ENCODE measurements at regions not wholly inside any gene's neighbourhood (a gene's known extent, or its start where the extent isn't known, plus 50 kb on each side); places are given as distances from the start of the nearest gene placed in this dataset.

- no peak overlapping the region for H3K4me2 ChIP-seq (ENCODE audit: low read length)
- no peaks in the 10 kb centered on the region for H3K27me3 ChIP-seq (ENCODE audit: insufficient read depth, low read length)
- no peak overlapping the region for H3K27ac ChIP-seq (ENCODE audit: low read depth, low read length)
- H3K9me2 ChIP-seq (ENCODE audit: insufficient read depth) = no peaks in the 10 kb centered on the region
- H3K36me3 ChIP-seq (ENCODE audit: control insufficient read depth in 1 of 2, insufficient read depth in 2 of 2, low read length in 2 of 2) = no peaks in the 10 kb centered on the region
- TF ChIP-seq JUND (IDR thresholded peaks at IDR 0.05) (no peak), SRF (IDR thresholded peaks at IDR 0.05; ENCODE audit: low read depth) (no peak), EGR1 (IDR thresholded peaks at IDR 0.05; ENCODE audit: low read depth) (no peak), SP1 (IDR thresholded peaks at IDR 0.05; ENCODE audit: low read depth) (no peak), ZFX (IDR thresholded peaks at IDR 0.05) (no peak), ELF1 (IDR thresholded peaks at IDR 0.05; ENCODE audit: borderline replicate concordance, low read depth) (no peak), CEBPB (IDR thresholded peaks at IDR 0.05; ENCODE audit: low read depth) (no peak)
- DNase-seq (ENCODE audit: low read depth, low spot score) (no peak), ATAC-seq (no peak)
- ChIA-PET CTCF (interaction anchor here (1.5 kb wide), 1 partner anchor 9 kb away, joined by 5 read pairs; no protein-coding TSS in a partner anchor), POLR2A (no interaction called here), RAD21 (ENCODE audit: low non-redundant PET in 1 of 2, low total read pairs in 2 of 2, uncharacterized antibody in 2 of 2, unreplicated experiment in 2 of 2) (no interaction called here)
- H2AFZ ChIP-seq (ENCODE audit: low read depth, low read length, poor library complexity, severe bottlenecking) = no peak overlapping the region
- H3K79me2 ChIP-seq (ENCODE audit: insufficient read depth, low read length) = no peaks in the 10 kb centered on the region
- BruUV-seq (replicated peaks) = no TSS peak
- H3K4me1 ChIP-seq (ENCODE audit: control insufficient read depth in 1 of 2, insufficient read depth in 2 of 2, low read length in 2 of 2) = no peaks in the 10 kb centered on the region
- H3K9me3 ChIP-seq (ENCODE audit: control insufficient read depth in 1 of 2, insufficient read depth in 1 of 2, low read depth in 1 of 2, low read length in 2 of 2) = no peaks in the 10 kb centered on the region
- H4K20me1 ChIP-seq (ENCODE audit: insufficient read depth) = no peaks in the 10 kb centered on the region
- no peak overlapping the region for H3K9ac ChIP-seq (ENCODE audit: low read length)
- no peak overlapping the region for H3K4me3 ChIP-seq (replicated peaks in 1 of 2; ENCODE audit: low read depth in 1 of 2, low read length in 2 of 2)
- intact Hi-C loops (cut with micrococcal nuclease) = no loop called here
These were observed 69.6 kb upstream of the RND3 start for GRCh38 chr2:150557020-150557600.

DNA sequence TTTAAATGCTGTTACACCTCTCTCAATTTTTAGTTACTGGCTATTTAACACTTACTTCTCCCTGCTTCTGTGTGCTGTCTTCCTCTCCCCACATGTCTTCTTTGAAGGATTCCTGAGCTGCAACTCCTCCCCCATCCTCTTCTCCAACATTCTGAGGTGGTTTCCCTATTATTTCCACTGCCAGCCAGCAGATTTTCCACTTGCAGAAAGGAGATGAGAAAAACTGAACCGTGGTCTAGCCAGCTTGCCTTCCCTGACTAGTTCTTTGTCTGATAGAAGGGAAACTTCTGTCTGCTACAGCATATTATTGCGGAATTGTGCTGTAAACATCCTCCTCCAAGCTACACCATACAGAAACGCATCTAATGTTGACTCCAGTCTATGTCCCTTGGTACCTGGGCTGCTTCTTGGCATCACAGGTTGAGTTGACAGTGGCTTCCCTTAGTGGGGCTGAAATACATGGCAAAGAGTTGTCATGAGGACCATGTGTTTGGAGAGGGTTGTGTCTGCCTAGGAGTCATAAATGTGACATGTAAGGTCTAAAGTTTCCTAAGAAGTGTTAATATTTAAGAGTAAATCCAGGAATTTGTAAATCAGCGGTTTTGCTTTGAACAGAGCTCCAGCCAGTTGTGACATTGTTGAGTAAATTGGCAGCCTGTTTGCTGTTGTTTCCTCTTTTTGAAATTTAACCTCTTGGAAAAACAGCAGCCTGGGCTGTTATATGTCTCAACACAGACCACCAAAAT lies 68.3 kb upstream of the RND3 start:
- no peak for ATAC-seq
- H3K79me2 ChIP-seq (ENCODE audit: insufficient read depth, low read length) = no peaks in the 10 kb centered on the region
- no peak overlapping the region for H3K9ac ChIP-seq (ENCODE audit: low read length)
- DNase-seq (ENCODE audit: low read depth, low spot score) = no peak
- H3K4me1 ChIP-seq (ENCODE audit: control insufficient read depth in 1 of 2, insufficient read depth in 2 of 2, low read length in 2 of 2) = no peaks in the 10 kb centered on the region
- no peak overlapping the region for H3K27ac ChIP-seq (ENCODE audit: low read depth, low read length)
- ChIA-PET POLR2A (no interaction called here), CTCF (interaction anchor here (1.5 kb wide), 1 partner anchor 7 kb away, joined by 5 read pairs; no protein-coding TSS in a partner anchor), RAD21 (ENCODE audit: low non-redundant PET in 1 of 2, low total read pairs in 2 of 2, uncharacterized antibody in 2 of 2, unreplicated experiment in 2 of 2) (no interaction called here)
- H3K4me2 ChIP-seq (ENCODE audit: low read length) = no peak overlapping the region
- H3K9me3 ChIP-seq (ENCODE audit: control insufficient read depth in 1 of 2, insufficient read depth in 1 of 2, low read depth in 1 of 2, low read length in 2 of 2) = no peaks in the 10 kb centered on the region
- no peak overlapping the region for H3K4me3 ChIP-seq (replicated peaks in 1 of 2; ENCODE audit: low read depth in 1 of 2, low read length in 2 of 2)
- no peaks in the 10 kb centered on the region for H3K9me2 ChIP-seq (ENCODE audit: insufficient read depth)
- no peaks in the 10 kb centered on the region for H3K27me3 ChIP-seq (ENCODE audit: insufficient read depth, low read length)
- no TSS peak for BruUV-seq (replicated peaks)
- no peaks in the 10 kb centered on the region for H4K20me1 ChIP-seq (ENCODE audit: insufficient read depth)
- H3K36me3 ChIP-seq (ENCODE audit: control insufficient read depth in 1 of 2, insufficient read depth in 2 of 2, low read length in 2 of 2) = no peaks in the 10 kb centered on the region
- intact Hi-C loops (cut with micrococcal nuclease) = no loop called here
- H2AFZ ChIP-seq (ENCODE audit: low read depth, low read length, poor library complexity, severe bottlenecking) = no peak overlapping the region
- TF ChIP-seq MAX (IDR thresholded peaks at IDR 0.05) (no peak), CTCF (IDR thresholded peaks at IDR 0.05 in 2 of 3, conservative IDR thresholded peaks at IDR 0.05 in 1 of 3; ENCODE audit: borderline replicate concordance in 1 of 3, insufficient read depth in 1 of 3, low read depth in 2 of 3, low read length in 2 of 3) (no peak), EZH2phosphoT487 (IDR thresholded peaks at IDR 0.05; ENCODE audit: borderline replicate concordance) (no peak), TCF7L2 (IDR thresholded peaks at IDR 0.05; ENCODE audit: borderline replicate concordance, extremely low read depth, insufficient read depth, insufficient read length) (no peak), JUND (IDR thresholded peaks at IDR 0.05) (no peak), ELF1 (IDR thresholded peaks at IDR 0.05; ENCODE audit: borderline replicate concordance, low read depth) (no peak)
- TF ChIP-seq, protein P1, sequence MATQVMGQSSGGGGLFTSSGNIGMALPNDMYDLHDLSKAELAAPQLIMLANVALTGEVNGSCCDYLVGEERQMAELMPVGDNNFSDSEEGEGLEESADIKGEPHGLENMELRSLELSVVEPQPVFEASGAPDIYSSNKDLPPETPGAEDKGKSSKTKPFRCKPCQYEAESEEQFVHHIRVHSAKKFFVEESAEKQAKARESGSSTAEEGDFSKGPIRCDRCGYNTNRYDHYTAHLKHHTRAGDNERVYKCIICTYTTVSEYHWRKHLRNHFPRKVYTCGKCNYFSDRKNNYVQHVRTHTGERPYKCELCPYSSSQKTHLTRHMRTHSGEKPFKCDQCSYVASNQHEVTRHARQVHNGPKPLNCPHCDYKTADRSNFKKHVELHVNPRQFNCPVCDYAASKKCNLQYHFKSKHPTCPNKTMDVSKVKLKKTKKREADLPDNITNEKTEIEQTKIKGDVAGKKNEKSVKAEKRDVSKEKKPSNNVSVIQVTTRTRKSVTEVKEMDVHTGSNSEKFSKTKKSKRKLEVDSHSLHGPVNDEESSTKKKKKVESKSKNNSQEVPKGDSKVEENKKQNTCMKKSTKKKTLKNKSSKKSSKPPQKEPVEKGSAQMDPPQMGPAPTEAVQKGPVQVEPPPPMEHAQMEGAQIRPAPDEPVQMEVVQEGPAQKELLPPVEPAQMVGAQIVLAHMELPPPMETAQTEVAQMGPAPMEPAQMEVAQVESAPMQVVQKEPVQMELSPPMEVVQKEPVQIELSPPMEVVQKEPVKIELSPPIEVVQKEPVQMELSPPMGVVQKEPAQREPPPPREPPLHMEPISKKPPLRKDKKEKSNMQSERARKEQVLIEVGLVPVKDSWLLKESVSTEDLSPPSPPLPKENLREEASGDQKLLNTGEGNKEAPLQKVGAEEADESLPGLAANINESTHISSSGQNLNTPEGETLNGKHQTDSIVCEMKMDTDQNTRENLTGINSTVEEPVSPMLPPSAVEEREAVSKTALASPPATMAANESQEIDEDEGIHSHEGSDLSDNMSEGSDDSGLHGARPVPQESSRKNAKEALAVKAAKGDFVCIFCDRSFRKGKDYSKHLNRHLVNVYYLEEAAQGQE (IDR thresholded peaks at IDR 0.05; ENCODE audit: low read depth) = no peak
